ENCODE measurements at regions not wholly inside any gene's neighbourhood (a gene's known extent, or its start where the extent isn't known, plus 50 kb on each side); places are given as distances from the start of the nearest gene placed in this dataset.
"Not testable (repeated sequence)": the region's sequence is repeated elsewhere in the genome, so short reads cannot be mapped to it uniquely, and the experiment has no call there.

GRCh38 chr5:27995867-27996266 lies 957.5 kb upstream of the CDH9 start:
- DNase-seq = no peak

GRCh38 chr5:27978322-27978721 lies 939.9 kb upstream of the CDH9 start:
- DNase-seq = no peak

GRCh38 chr5:27969157-27969556 lies 930.8 kb upstream of the CDH9 start:
- no peak for DNase-seq

- DNase-seq = no peak
Observed at GRCh38 chr5:27963050-27963783, 924.8 kb upstream of the CDH9 start.

- DNase-seq = no peak
Observed at GRCh38 chr5:27962198-27962597, 923.8 kb upstream of the CDH9 start.

GRCh38 chr5:27947088-27947487 lies 908.7 kb upstream of the CDH9 start:
- DNase-seq = no peak

- no peak for DNase-seq
Observed at GRCh38 chr5:27944471-27944870, 906.1 kb upstream of the CDH9 start.

- no peak for DNase-seq
Observed at GRCh38 chr5:27938989-27939388, 900.6 kb upstream of the CDH9 start.

- no peak for DNase-seq
Observed at GRCh38 chr5:27928060-27928459, 889.7 kb upstream of the CDH9 start.

- no peak for DNase-seq
Observed at GRCh38 chr5:27911216-27911615, 872.8 kb upstream of the CDH9 start.

- DNase-seq = no peak
Observed at GRCh38 chr5:27908341-27908740, 870.0 kb upstream of the CDH9 start.

GRCh38 chr5:27906931-27907601 lies 868.7 kb upstream of the CDH9 start:
- DNase-seq = no peak

- DNase-seq = no peak
Observed at GRCh38 chr5:27906481-27906880, 868.1 kb upstream of the CDH9 start.

GRCh38 chr5:27900761-27901160 lies 862.4 kb upstream of the CDH9 start:
- no peak for DNase-seq

- DNase-seq = no peak
Observed at GRCh38 chr5:27876071-27876470, 837.7 kb upstream of the CDH9 start.

- DNase-seq = no peak
Observed at GRCh38 chr5:27875148-27875547, 836.8 kb upstream of the CDH9 start.

GRCh38 chr5:27868292-27868691 lies 829.9 kb upstream of the CDH9 start:
- DNase-seq = no peak

- no peak for DNase-seq
Observed at GRCh38 chr5:27855491-27855890, 817.1 kb upstream of the CDH9 start.

GRCh38 chr5:27854243-27854852 lies 816.0 kb upstream of the CDH9 start:
- no peak for DNase-seq

GRCh38 chr5:27845248-27845647 lies 806.9 kb upstream of the CDH9 start:
- DNase-seq = no peak

GRCh38 chr5:27836704-27837103 lies 798.3 kb upstream of the CDH9 start:
- not testable (repeated sequence) for DNase-seq

- no peak for DNase-seq
Observed at GRCh38 chr5:27832886-27833285, 794.5 kb upstream of the CDH9 start.

GRCh38 chr5:27830546-27830945 lies 792.2 kb upstream of the CDH9 start:
- DNase-seq = no peak

- DNase-seq = no peak
Observed at GRCh38 chr5:27821681-27822080, 783.3 kb upstream of the CDH9 start.

Measured in NK-92 treated with Interleukin-12 subunit alpha and Interleukin-12 subunit beta, amount 100 ng/mL, for 24 hours (cell line).